ENCODE measurements at regions not wholly inside any gene's neighbourhood (a gene's known extent, or its start where the extent isn't known, plus 50 kb on each side); places are given as distances from the start of the nearest gene placed in this dataset.

- ATAC-seq: no peak
These were observed 488.4 kb downstream of the NXPH1 start for GRCh38 chr7:8921807-8922206.

GRCh38 chr7:8922726-8923125 lies 489.3 kb downstream of the NXPH1 start:
- no peak overlapping the region for H3K27ac ChIP-seq
- no peaks in the 10 kb centered on the region for H3K36me3 ChIP-seq
- H3K4me3 ChIP-seq: no peak overlapping the region
- DNase-seq: no peak
- H3K9me3 ChIP-seq: no peaks in the 10 kb centered on the region
- TF ChIP-seq CTCF (IDR thresholded peaks at IDR 0.05): no peak
- H3K4me1 ChIP-seq: no peaks in the 10 kb centered on the region
- no peaks in the 10 kb centered on the region for H3K27me3 ChIP-seq (ENCODE audit: low read depth)
- intact Hi-C loops (cut with DNase I): no loop called here
- no peak for ATAC-seq

More at GRCh38 chr7:8921807-8922206, 488.4 kb downstream of the NXPH1 start:
- no peaks in the 10 kb centered on the region for H3K27me3 ChIP-seq (ENCODE audit: low read depth)
- H3K27ac ChIP-seq: no peak overlapping the region
- DNase-seq: no peak
- H3K36me3 ChIP-seq: no peaks in the 10 kb centered on the region
- H3K4me3 ChIP-seq: no peak overlapping the region
- intact Hi-C loops (cut with DNase I): no loop called here
- H3K4me1 ChIP-seq: no peaks in the 10 kb centered on the region
- no peaks in the 10 kb centered on the region for H3K9me3 ChIP-seq
- TF ChIP-seq CTCF (IDR thresholded peaks at IDR 0.05): no peak

- TF ChIP-seq CTCF (IDR thresholded peaks at IDR 0.05): no peak
- H3K4me1 ChIP-seq: no peaks in the 10 kb centered on the region
- intact Hi-C loops (cut with DNase I): no loop called here
- DNase-seq (no peak), ATAC-seq (no peak)
- H3K36me3 ChIP-seq: no peaks in the 10 kb centered on the region
- H3K27ac ChIP-seq: no peak overlapping the region
- H3K4me3 ChIP-seq: no peak overlapping the region
- H3K27me3 ChIP-seq (ENCODE audit: low read depth): no peaks in the 10 kb centered on the region
- H3K9me3 ChIP-seq: no peaks in the 10 kb centered on the region
These were observed 489.9 kb downstream of the NXPH1 start for GRCh38 chr7:8923164-8923806.

- H3K27ac ChIP-seq: no peak overlapping the region
- H3K9me3 ChIP-seq: peaks cover 3% of the 10 kb centered on the region
- DNase-seq: no peak
- H3K27me3 ChIP-seq (ENCODE audit: low read depth): no peaks in the 10 kb centered on the region
- no peaks in the 10 kb centered on the region for H3K4me1 ChIP-seq
- no peak overlapping the region for H3K4me3 ChIP-seq
- TF ChIP-seq CTCF (IDR thresholded peaks at IDR 0.05): no peak
- no peak for ATAC-seq
- H3K36me3 ChIP-seq: no peaks in the 10 kb centered on the region
- intact Hi-C loops (cut with DNase I): no loop called here
These were observed 498.7 kb downstream of the NXPH1 start for GRCh38 chr7:8931906-8932646.

- ATAC-seq (no peak), DNase-seq (no peak)
- H3K9me3 ChIP-seq: peaks cover 3% of the 10 kb centered on the region
- intact Hi-C loops (cut with DNase I): no loop called here
- no peaks in the 10 kb centered on the region for H3K36me3 ChIP-seq
- H3K27ac ChIP-seq: no peak overlapping the region
- no peak overlapping the region for H3K4me3 ChIP-seq
- H3K4me1 ChIP-seq: no peaks in the 10 kb centered on the region
- no peak for TF ChIP-seq CTCF (IDR thresholded peaks at IDR 0.05)
- no peaks in the 10 kb centered on the region for H3K27me3 ChIP-seq (ENCODE audit: low read depth)
These were observed 499.3 kb downstream of the NXPH1 start for GRCh38 chr7:8932751-8933150.

Data from lower lobe of right lung (tissue), 2 donors.